NB4 (cell line): ENCODE measurements at regions not wholly inside any gene's neighbourhood (a gene's known extent, or its start where the extent isn't known, plus 50 kb on each side); places are given as distances from the start of the nearest gene placed in this dataset.

ENCODE experiments used
- MYC ChIP-seq: IDR thresholded peaks from 2 replicates; pipeline ENCODE4 v1.6.1; 2011; ENCODE audit warnings: low read depth, low read length
- POLR2A ChIP-seq: IDR thresholded peaks from 2 replicates; pipeline ENCODE4 v1.6.1; 2011; ENCODE audit warnings: mild to moderate bottlenecking; ENCODE audit not compliant: insufficient read length; ENCODE audit errors: extremely low read depth
- TF ChIP-seq, protein P1 (sequence below): IDR thresholded peaks from one replicate; pipeline ENCODE4 v1.5.1; 2012; ENCODE audit warnings: low read depth, low read length
- TF ChIP-seq, protein P2 (sequence below): IDR thresholded peaks from 2 replicates; pipeline ENCODE4 v1.6.1; 2011; ENCODE audit warnings: low read depth, low read length

DNA sequence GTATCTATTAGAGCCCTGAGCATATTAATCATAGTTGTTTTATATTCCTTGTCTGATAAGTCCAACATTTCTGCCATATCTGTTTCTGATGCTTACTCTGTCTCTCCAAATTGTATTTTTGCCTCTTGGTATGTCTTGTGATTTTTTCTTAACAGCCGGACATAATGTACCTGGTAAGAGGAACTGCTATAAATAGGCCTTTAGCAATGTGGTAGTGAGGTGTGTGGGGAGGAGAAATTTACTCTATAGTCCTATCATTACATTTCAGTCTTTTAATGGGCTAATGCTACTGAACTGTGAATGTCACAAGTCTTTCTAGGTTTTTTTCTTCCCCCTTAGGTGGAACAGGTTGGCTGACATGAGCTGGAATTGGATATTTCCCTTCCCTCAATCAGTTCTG, 176.1 kb upstream of the FGF10 start:
- TF ChIP-seq, protein P1, sequence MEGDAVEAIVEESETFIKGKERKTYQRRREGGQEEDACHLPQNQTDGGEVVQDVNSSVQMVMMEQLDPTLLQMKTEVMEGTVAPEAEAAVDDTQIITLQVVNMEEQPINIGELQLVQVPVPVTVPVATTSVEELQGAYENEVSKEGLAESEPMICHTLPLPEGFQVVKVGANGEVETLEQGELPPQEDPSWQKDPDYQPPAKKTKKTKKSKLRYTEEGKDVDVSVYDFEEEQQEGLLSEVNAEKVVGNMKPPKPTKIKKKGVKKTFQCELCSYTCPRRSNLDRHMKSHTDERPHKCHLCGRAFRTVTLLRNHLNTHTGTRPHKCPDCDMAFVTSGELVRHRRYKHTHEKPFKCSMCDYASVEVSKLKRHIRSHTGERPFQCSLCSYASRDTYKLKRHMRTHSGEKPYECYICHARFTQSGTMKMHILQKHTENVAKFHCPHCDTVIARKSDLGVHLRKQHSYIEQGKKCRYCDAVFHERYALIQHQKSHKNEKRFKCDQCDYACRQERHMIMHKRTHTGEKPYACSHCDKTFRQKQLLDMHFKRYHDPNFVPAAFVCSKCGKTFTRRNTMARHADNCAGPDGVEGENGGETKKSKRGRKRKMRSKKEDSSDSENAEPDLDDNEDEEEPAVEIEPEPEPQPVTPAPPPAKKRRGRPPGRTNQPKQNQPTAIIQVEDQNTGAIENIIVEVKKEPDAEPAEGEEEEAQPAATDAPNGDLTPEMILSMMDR, result no peak
- TF ChIP-seq, protein P2, sequence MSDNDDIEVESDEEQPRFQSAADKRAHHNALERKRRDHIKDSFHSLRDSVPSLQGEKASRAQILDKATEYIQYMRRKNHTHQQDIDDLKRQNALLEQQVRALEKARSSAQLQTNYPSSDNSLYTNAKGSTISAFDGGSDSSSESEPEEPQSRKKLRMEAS, result no peak
- TF ChIP-seq POLR2A (no peak), MYC (no peak)
